ENCODE measurements at regions not wholly inside any gene's neighbourhood (a gene's known extent, or its start where the extent isn't known, plus 50 kb on each side); places are given as distances from the start of the nearest gene placed in this dataset.

DNA sequence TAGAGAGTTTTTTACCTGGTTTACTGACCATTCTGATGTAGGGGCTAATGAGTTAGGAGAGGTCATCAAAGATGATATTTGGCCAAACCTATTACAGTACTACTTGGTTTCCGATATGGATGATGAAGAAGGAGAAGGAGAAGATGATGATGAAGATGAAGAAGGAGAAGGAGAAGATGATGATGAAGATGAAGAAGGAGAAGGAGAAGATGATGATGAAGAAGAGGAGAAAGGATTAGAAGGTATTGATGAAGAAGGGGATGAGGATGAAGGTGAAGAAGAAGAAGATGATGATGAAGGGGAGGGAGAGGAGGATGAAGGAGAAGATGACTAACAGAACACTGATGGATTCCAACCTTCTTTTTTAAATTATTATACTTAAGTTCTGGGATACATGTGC, 196.6 kb downstream of the TMX1 start:
- Histone ChIP-seq H4K20me1 (replicated peaks in 1 of 2; ENCODE audit: control insufficient read depth in 1 of 2, insufficient read depth in 2 of 2, low read length in 2 of 2) (no peaks in the 10 kb centered on the region), H3K36me3 (ENCODE audit: control insufficient read depth in 2 of 4, insufficient read depth in 4 of 4, low read length in 3 of 4) (no peaks in the 10 kb centered on the region), H3K27ac (ENCODE audit: low read depth, low read length) (no peak overlapping the region), H3K4me1 (replicated peaks in 1 of 4; ENCODE audit: control insufficient read depth in 3 of 4, insufficient read depth in 4 of 4, low read length in 3 of 4) (0 out of 7 replicates have a peak, but pooled peaks cover 0 to 3% (median 0%) of the 10 kb centered on the region in 4 experiments), H3K9ac (replicated peaks in 1 of 4; ENCODE audit: extremely low read depth in 1 of 4, low read depth in 3 of 4, low read length in 3 of 4) (no peak overlapping the region), H3K23ac (ENCODE audit: insufficient read length) (no peak overlapping the region), H3K79me1 (ENCODE audit: low read depth, low read length) (no peaks in the 10 kb centered on the region), H2BK12ac (ENCODE audit: low read depth, low read length) (no peak overlapping the region), H4K5ac (ENCODE audit: insufficient read length, low read depth, low read length) (no peak overlapping the region), H4K8ac (ENCODE audit: extremely low read depth, insufficient read depth, low read length) (no peak overlapping the region), H3K27me3 (replicated peaks in 1 of 4; ENCODE audit: control insufficient read depth in 3 of 4, extremely low read depth in 1 of 4, insufficient read depth in 3 of 4, low read length in 3 of 4) (no peaks in the 10 kb centered on the region), H4K91ac (replicated peaks; ENCODE audit: insufficient read length, low read length) (no peak overlapping the region), H3K14ac (ENCODE audit: insufficient read length) (no peak overlapping the region), H3K56ac (replicated peaks; ENCODE audit: insufficient read length, low read depth, low read length) (no peak overlapping the region), H3K4me2 (ENCODE audit: insufficient read depth in 1 of 2, low read depth in 2 of 2, low read length in 2 of 2) (no peak overlapping the region), H2BK20ac (ENCODE audit: low read length) (no peak overlapping the region), H3K4me3 (ENCODE audit: extremely low read depth in 1 of 4, insufficient read depth in 2 of 4, low read depth in 3 of 4, low read length in 4 of 4) (no peak overlapping the region), H2BK120ac (replicated peaks; ENCODE audit: low read depth, low read length) (no peak overlapping the region), H3K4ac (replicated peaks; ENCODE audit: insufficient read length, low read depth, low read length) (no peak overlapping the region), H3K23me2 (ENCODE audit: low read depth, low read length) (no peaks in the 10 kb centered on the region), H3K18ac (ENCODE audit: extremely low read depth, low read length) (no peak overlapping the region), H3K79me2 (ENCODE audit: control insufficient read depth in 1 of 2, insufficient read depth in 2 of 2, low read length in 2 of 2) (no peaks in the 10 kb centered on the region), H3K9me3 (ENCODE audit: insufficient read depth in 2 of 2, low read depth in 1 of 2, low read length in 1 of 2) (no peaks in the 10 kb centered on the region), H2AK5ac (ENCODE audit: low read depth, low read length) (no peak overlapping the region), H2BK5ac (ENCODE audit: low read depth, low read length) (no peak overlapping the region), H2AFZ (ENCODE audit: low read length) (no peak overlapping the region), H2BK15ac (ENCODE audit: low read length) (no peak overlapping the region)
- CTCF ChIA-PET (ENCODE audit: partially characterized antibody) = no interaction called here
- POLR2A ChIA-PET (ENCODE audit: partially characterized antibody) = no interaction called here
- WGBS, 2 experiments (ENCODE audit: extremely low coverage in 1 of 2, insufficient coverage in 1 of 2, insufficient read length in 1 of 2, insufficient replicate concordance in 2 of 2, low coverage in 1 of 2, low lambda C conversion rate in 2 of 2, missing lambda C conversion rate in 1 of 2) = 89 to 100% methylated on average over 1 of the region's 1 CpG
- no peak for FAIRE-seq
- no peak for DNase-seq (ENCODE audit: low read depth in 1 of 2, low spot score in 2 of 2)
- TF ChIP-seq SRF (IDR thresholded peaks at IDR 0.05; ENCODE audit: low read depth, low read length) (no peak), POLR2A (IDR thresholded peaks at IDR 0.05; ENCODE audit: control extremely low read depth in 1 of 2, low read depth in 2 of 2, low read length in 2 of 2) (no peak), CEBPB (IDR thresholded peaks at IDR 0.05; ENCODE audit: low read depth, low read length) (no peak), CTBP2 (IDR thresholded peaks at IDR 0.05; ENCODE audit: borderline replicate concordance, insufficient read depth, insufficient read length, low read length) (no peak), KDM1A (IDR thresholded peaks at IDR 0.05; ENCODE audit: borderline replicate concordance, low read length) (no peak)

Measured in H1 (cell line).